ENCODE measurements at regions not wholly inside any gene's neighbourhood (a gene's known extent, or its start where the extent isn't known, plus 50 kb on each side); places are given as distances from the start of the nearest gene placed in this dataset.

DNA sequence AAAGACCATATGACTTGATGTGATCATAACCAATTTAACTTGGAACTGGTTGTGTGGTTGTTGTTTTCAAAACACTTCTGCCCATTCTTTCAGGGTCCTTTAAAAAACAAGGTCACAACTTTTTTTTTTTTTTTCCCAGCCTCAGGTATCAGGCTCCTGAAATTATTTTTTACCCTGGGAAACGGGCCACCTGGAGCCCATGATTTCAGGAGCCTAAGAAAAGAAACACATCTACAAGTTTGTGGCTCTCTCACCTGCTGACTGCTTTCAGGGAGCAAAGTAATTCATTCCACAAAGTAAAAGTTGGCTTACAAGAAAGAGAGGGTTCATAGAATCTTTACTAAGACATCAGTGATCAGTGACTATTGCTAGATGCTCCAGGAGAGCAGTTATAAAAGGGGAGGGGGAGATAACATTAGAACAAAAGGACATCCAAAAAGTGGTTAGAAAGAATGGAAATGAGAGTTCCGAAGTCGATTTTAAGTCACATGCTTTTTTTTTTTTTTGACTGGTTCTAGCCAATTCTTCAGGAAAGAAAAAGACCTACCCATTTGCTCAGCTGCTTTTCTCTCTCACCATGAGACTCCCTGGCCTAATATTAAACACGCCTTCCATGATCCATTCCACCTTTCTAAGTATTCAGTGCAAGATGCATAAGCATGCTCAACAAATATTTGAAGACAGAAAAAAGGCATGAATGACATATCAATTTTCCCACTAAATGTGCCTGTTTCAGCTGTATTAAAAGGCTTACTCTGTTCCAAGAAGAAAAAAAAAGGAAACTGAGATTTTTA lies 267.3 kb downstream of the LRATD1 start:
- H3K4me3 ChIP-seq (ENCODE audit: low read depth, low read length) = no peak overlapping the region
- TF ChIP-seq ZNF335 (tag by site-specific recombination; conservative IDR thresholded peaks at IDR 0.05) (no peak), KLF10 (tag by site-specific recombination; IDR thresholded peaks at IDR 0.05) (no peak), ZNF830 (tag by site-specific recombination; IDR thresholded peaks at IDR 0.05; ENCODE audit: low read depth) (no peak), ZNF148 (tag by site-specific recombination; IDR thresholded peaks at IDR 0.05; ENCODE audit: borderline replicate concordance) (no peak), ZNF664 (tag by site-specific recombination; IDR thresholded peaks at IDR 0.05) (no peak), ZNF362 (tag by site-specific recombination; IDR thresholded peaks at IDR 0.05) (no peak), SETDB1 (IDR thresholded peaks at IDR 0.05; ENCODE audit: insufficient read length, low read length) (no peak), ZNF621 (tag by site-specific recombination; IDR thresholded peaks at IDR 0.05) (no peak), ZBTB8A (tag by site-specific recombination; IDR thresholded peaks at IDR 0.05) (no peak), BCL11B (tag by site-specific recombination; IDR thresholded peaks at IDR 0.05; ENCODE audit: low read depth) (no peak)
- TF ChIP-seq, protein P1, sequence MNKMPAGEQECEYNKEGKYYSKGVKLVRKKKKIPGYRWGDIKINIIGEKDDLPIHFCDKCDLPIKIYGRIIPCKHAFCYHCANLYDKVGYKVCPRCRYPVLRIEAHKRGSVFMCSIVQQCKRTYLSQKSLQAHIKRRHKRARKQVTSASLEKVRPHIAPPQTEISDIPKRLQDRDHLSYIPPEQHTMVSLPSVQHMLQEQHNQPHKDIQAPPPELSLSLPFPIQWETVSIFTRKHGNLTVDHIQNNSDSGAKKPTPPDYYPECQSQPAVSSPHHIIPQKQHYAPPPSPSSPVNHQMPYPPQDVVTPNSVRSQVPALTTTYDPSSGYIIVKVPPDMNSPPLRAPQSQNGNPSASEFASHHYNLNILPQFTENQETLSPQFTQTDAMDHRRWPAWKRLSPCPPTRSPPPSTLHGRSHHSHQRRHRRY (tag by site-specific recombination; IDR thresholded peaks at IDR 0.05) = no peak
- TF ChIP-seq, protein P2, sequence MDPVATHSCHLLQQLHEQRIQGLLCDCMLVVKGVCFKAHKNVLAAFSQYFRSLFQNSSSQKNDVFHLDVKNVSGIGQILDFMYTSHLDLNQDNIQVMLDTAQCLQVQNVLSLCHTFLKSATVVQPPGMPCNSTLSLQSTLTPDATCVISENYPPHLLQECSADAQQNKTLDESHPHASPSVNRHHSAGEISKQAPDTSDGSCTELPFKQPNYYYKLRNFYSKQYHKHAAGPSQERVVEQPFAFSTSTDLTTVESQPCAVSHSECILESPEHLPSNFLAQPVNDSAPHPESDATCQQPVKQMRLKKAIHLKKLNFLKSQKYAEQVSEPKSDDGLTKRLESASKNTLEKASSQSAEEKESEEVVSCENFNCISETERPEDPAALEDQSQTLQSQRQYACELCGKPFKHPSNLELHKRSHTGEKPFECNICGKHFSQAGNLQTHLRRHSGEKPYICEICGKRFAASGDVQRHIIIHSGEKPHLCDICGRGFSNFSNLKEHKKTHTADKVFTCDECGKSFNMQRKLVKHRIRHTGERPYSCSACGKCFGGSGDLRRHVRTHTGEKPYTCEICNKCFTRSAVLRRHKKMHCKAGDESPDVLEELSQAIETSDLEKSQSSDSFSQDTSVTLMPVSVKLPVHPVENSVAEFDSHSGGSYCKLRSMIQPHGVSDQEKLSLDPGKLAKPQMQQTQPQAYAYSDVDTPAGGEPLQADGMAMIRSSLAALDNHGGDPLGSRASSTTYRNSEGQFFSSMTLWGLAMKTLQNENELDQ (tag by site-specific recombination; IDR thresholded peaks at IDR 0.05; ENCODE audit: low read depth) = no peak
- CTCF ChIA-PET = interaction anchor here (0.7 kb wide), 2 partner anchors 323 to 1692 kb away, joined by 5 to 8 read pairs; no protein-coding TSS in a partner anchor
- POLR2A ChIA-PET = no interaction called here
- no peaks in the 10 kb centered on the region for H3K36me3 ChIP-seq (ENCODE audit: control insufficient read depth in 2 of 2, insufficient read depth in 1 of 2, low read length in 2 of 2)
- H3K27ac ChIP-seq (ENCODE audit: extremely low read depth, low read depth, low read length) = no peak overlapping the region
- no peaks in the 10 kb centered on the region for H3K9me3 ChIP-seq (ENCODE audit: control insufficient read depth, insufficient read depth, low read depth, low read length)
- H3K4me1 ChIP-seq (ENCODE audit: control insufficient read depth, insufficient read depth, low read length) = no peaks in the 10 kb centered on the region

GRCh38 chr2:14901737-14902136 lies 269.2 kb downstream of the LRATD1 start:
- ChIA-PET CTCF (interaction anchor here (0.6 to 1.2 kb wide), 3 partner anchors 8 to 422 kb away, joined by 3 to 5 read pairs (median 3); no protein-coding TSS in a partner anchor), POLR2A (no interaction called here)
- Histone ChIP-seq H3K4me1 (ENCODE audit: control insufficient read depth, insufficient read depth, low read length) (no peaks in the 10 kb centered on the region), H3K4me3 (ENCODE audit: low read depth, low read length) (no peak overlapping the region), H3K36me3 (ENCODE audit: control insufficient read depth in 2 of 2, insufficient read depth in 1 of 2, low read length in 2 of 2) (no peaks in the 10 kb centered on the region), H3K9me3 (ENCODE audit: control insufficient read depth, insufficient read depth, low read depth, low read length) (no peaks in the 10 kb centered on the region), H3K27ac (ENCODE audit: extremely low read depth, low read depth, low read length) (no peak overlapping the region)
- no peak for TF ChIP-seq ZNF701 (tag by site-specific recombination; IDR thresholded peaks at IDR 0.05)
- TF ChIP-seq ZNF768 (tag by site-specific recombination; IDR thresholded peaks at IDR 0.05) = no peak
- no peak for TF ChIP-seq ZBTB44 (tag by site-specific recombination; IDR thresholded peaks at IDR 0.05)
- no peak for TF ChIP-seq ZNF777 (tag by site-specific recombination; IDR thresholded peaks at IDR 0.05; ENCODE audit: borderline replicate concordance)
- TF ChIP-seq ZNF580 (tag by site-specific recombination; IDR thresholded peaks at IDR 0.05) = no peak
- no peak for TF ChIP-seq ZBTB10 (tag by site-specific recombination; IDR thresholded peaks at IDR 0.05)

All from HEK293 (cell line).